Body of pancreas (tissue), 4 donors: ENCODE measurements at regions not wholly inside any gene's neighbourhood (a gene's known extent, or its start where the extent isn't known, plus 50 kb on each side); places are given as distances from the start of the nearest gene placed in this dataset.

Experiments
- CTCF ChIP-seq, 7 experiments: fragments of 450-650 bp in 4 of 7; fragments of 200-600 bp in 3 of 7; sonication (generic) in 3 of 7; IDR thresholded peaks; one replicate each; pipeline ENCODE4 v1.5.1; 2016 to 2019; ENCODE audit warnings: antibody characterized with exemption in 7 of 7
- POLR2A ChIP-seq, 3 donors: fragments of 450-650 bp; IDR thresholded peaks; one replicate each; pipeline ENCODE4 v1.6.1; 2016; ENCODE audit warnings: antibody characterized with exemption in 3 of 3, mild to moderate bottlenecking in 2 of 3

- no peak for TF ChIP-seq CTCF (IDR thresholded peaks at IDR 0.05)
- TF ChIP-seq POLR2A (IDR thresholded peaks at IDR 0.05) = no peak
These were observed 103.6 kb upstream of the AGAP1 start for GRCh38 chr2:235390108-235390815.
